Stomach (tissue), 8 donors: ENCODE measurements at regions not wholly inside any gene's neighbourhood (a gene's known extent, or its start where the extent isn't known, plus 50 kb on each side); places are given as distances from the start of the nearest gene placed in this dataset.

Source experiments
- DNase-seq, 2 donors: peaks; one replicate each; pipeline versions ENCODE4 v3.0.0 to v3.0.0-alpha.2; 2013 to 2019
- H3K27ac ChIP-seq, 5 donors: fragments of 200-600 bp in 4 of 5; sonication (generic) in 4 of 5; one replicate each; pipeline ENCODE4 v1.5.1; 2013 to 2019; ENCODE audit warnings: mild to moderate bottlenecking in 1 of 5, moderate library complexity in 1 of 5
- H3K27me3 ChIP-seq, 3 donors: fragments of 200-600 bp; sonication (generic); one replicate each; pipeline ENCODE4 v1.5.1; 2017 to 2019; ENCODE audit warnings: mixed run types in 1 of 3
- H3K36me3 ChIP-seq, 4 donors: fragments of 200-600 bp; sonication (generic); 1 replicate in 3 of 4; 2 replicates in 1 of 4; pipeline ENCODE4 v1.5.1; 2016 to 2019
- H3K4me1 ChIP-seq, 4 donors: fragments of 200-600 bp; sonication (generic); one replicate each; pipeline ENCODE4 v1.5.1; 2016 to 2019
- H3K4me3 ChIP-seq, 4 donors: fragments of 200-600 bp; sonication (generic) in 3 of 4; one replicate each; pipeline ENCODE4 v1.5.1; 2016 to 2019; ENCODE audit warnings: mild to moderate bottlenecking in 1 of 4
- H3K9me3 ChIP-seq, 4 donors: fragments of 200-600 bp; sonication (generic); one replicate each; pipeline ENCODE4 v1.5.1; 2016 to 2019
- CTCF ChIP-seq, 7 experiments: fragments of 450-650 bp in 4 of 7; fragments of 200-600 bp in 3 of 7; sonication (generic) in 3 of 7; IDR thresholded peaks; one replicate each; pipeline ENCODE4 v1.5.1; 2016 to 2019; ENCODE audit warnings: antibody characterized with exemption in 7 of 7, control low read depth in 2 of 7, mild to moderate bottlenecking in 1 of 7
- EP300 ChIP-seq: sonication (generic); formaldehyde crosslinking; IDR thresholded peaks from one replicate; pipeline ENCODE4 v1.6.1; 2017; ENCODE audit warnings: antibody characterized with exemption
- POLR2A ChIP-seq, 4 donors: fragments of 450-650 bp; IDR thresholded peaks; one replicate each; pipeline ENCODE4 v1.6.1; 2016; ENCODE audit warnings: antibody characterized with exemption in 4 of 4, control low read depth in 2 of 4, mild to moderate bottlenecking in 1 of 4, moderate library complexity in 1 of 4
- POLR2AphosphoS5 ChIP-seq, 3 donors: sonication (generic); formaldehyde crosslinking; IDR thresholded peaks; one replicate each; pipeline ENCODE4 v1.6.1; 2016; ENCODE audit warnings: antibody characterized with exemption in 3 of 3
- WGBS, 5 donors: extraction: QIAGEN DNeasy Blood & Tissue Kit in 3 of 5; methylation state at CpG; one replicate each; pipeline versions ENCODE4 v1.1.5 to v1.1.7; 2013 to 2018; 5-methylcytosine and 5-hydroxymethylcytosine counted together
- intact Hi-C: fragments of 100-400 bp; cut with DNase I; formaldehyde crosslinking; loops from one replicate; pipeline ENCODE4 v1.15.1; 2023; ENCODE audit warnings: low total_unique reads
- donor health status: healthy with polysubstance abuse.
- donor health status: Bipolar disorder and iron deficiency.
- donor health status: healthy.

DNA sequence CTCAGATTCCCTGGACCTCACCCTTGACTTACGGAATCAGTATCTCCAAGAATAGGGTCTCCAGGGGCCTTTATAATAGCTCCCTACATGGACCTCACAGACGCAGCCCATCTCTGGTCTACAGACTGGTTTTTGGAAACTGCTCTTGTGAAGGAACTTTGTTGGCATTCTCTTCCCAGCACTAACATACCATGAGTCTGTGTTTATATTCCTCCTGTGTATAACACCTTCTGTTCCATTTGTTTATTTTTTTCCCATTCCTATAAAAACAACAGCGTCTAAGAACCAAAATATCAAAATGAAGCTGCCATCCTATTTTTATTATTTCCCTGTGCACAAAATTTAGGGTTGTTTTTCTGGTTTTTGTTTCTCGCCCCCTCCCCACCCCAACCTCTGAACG, 131.1 kb downstream of the NEDD1 start:
- DNase-seq: no peak
- H3K27ac ChIP-seq: no peak overlapping the region
- no peaks in the 10 kb centered on the region for H3K4me1 ChIP-seq
- 56 to 66% (median 58%) methylated on average over 5 of the region's 5 CpGs for WGBS, 5 donors
- no peaks in the 10 kb centered on the region for H3K36me3 ChIP-seq
- no peak overlapping the region for H3K4me3 ChIP-seq
- no peaks in the 10 kb centered on the region for H3K27me3 ChIP-seq
- intact Hi-C loops: no loop called here
- TF ChIP-seq CTCF (IDR thresholded peaks at IDR 0.05): no peak
- TF ChIP-seq POLR2A (IDR thresholded peaks at IDR 0.05): no peak
- no peak for TF ChIP-seq EP300
- TF ChIP-seq POLR2AphosphoS5 (IDR thresholded peaks at IDR 0.05): no peak
- H3K9me3 ChIP-seq: peaks cover 0 to 4% (median 0%) of the 10 kb centered on the region in 4 donors

DNA sequence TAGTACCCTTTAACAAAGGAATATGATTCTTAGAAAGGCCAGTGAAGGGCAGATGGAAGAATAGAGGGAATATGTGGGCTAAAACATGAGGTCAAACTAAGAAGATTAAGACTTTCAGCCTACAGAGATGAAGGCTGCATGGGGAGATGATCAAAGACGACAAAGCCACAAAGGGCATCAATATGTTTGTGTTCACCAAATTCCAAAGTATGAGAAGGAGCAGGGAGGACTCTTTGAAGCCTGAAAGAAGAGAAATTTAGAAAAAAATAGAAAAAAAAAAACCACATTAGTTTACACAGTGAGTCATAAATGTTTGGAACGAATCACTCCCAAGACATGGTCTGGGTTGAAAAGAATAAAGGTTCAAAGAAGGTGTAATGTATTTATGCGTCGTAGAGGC, 131.8 kb downstream of the NEDD1 start:
- H3K9me3 ChIP-seq: peaks cover 0 to 4% (median 0%) of the 10 kb centered on the region in 4 donors

DNA sequence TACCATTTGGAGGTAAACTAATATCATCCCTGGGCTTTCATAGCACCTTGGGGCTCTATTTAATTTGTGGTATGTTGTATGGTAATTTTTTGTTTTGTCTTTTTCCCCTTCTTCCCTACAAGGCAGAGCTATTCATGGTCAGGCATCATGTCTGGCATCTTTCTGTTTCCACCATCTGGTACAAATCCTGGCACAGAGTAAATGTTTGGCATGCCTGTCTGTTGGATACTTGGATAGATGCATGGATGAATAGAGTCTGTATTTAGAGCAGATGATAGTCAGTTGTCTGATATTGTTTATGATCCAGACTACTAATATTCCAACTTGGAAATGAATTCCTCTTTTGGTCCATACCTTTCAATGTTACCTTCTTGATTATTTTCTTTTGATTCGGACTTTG, 139.8 kb downstream of the NEDD1 start:
- Histone ChIP-seq H3K36me3 (no peaks in the 10 kb centered on the region), H3K27ac (no peak overlapping the region), H3K27me3 (no peaks in the 10 kb centered on the region), H3K4me3 (no peak overlapping the region), H3K9me3 (no peaks in the 10 kb centered on the region), H3K4me1 (no peaks in the 10 kb centered on the region)
- no peak for DNase-seq
- no peak for TF ChIP-seq POLR2A (IDR thresholded peaks at IDR 0.05)
- no peak for TF ChIP-seq EP300
- TF ChIP-seq CTCF (IDR thresholded peaks at IDR 0.05): no peak
- TF ChIP-seq POLR2AphosphoS5 (IDR thresholded peaks at IDR 0.05): no peak
- intact Hi-C loops: no loop called here
- 86 to 97% (median 92%) methylated on average over 1 of the region's 1 CpG for WGBS, 5 donors

More for the DNA sequence above, 131.8 kb downstream of the NEDD1 start:
- intact Hi-C loops: no loop called here
- no peak overlapping the region for H3K4me3 ChIP-seq
- H3K27me3 ChIP-seq: no peaks in the 10 kb centered on the region
- no peak for DNase-seq
- no peak overlapping the region for H3K27ac ChIP-seq
- TF ChIP-seq EP300: no peak
- TF ChIP-seq POLR2AphosphoS5 (IDR thresholded peaks at IDR 0.05): no peak
- no peak for TF ChIP-seq CTCF (IDR thresholded peaks at IDR 0.05)
- TF ChIP-seq POLR2A (IDR thresholded peaks at IDR 0.05): no peak
- WGBS, 5 donors: 30 to 46% (median 41%) methylated on average over 4 of the region's 4 CpGs
- no peaks in the 10 kb centered on the region for H3K4me1 ChIP-seq
- H3K36me3 ChIP-seq: no peaks in the 10 kb centered on the region

GRCh38 chr12:97047361-97047760, 140.3 kb downstream of the NEDD1 start:
- H3K4me1 ChIP-seq: no peaks in the 10 kb centered on the region
- TF ChIP-seq POLR2AphosphoS5 (IDR thresholded peaks at IDR 0.05) (no peak), EP300 (no peak), POLR2A (IDR thresholded peaks at IDR 0.05) (no peak), CTCF (IDR thresholded peaks at IDR 0.05) (no peak)
- H3K27ac ChIP-seq: no peak overlapping the region
- intact Hi-C loops: no loop called here
- H3K9me3 ChIP-seq: no peaks in the 10 kb centered on the region
- no peak overlapping the region for H3K4me3 ChIP-seq
- no peaks in the 10 kb centered on the region for H3K27me3 ChIP-seq
- no peak for DNase-seq
- H3K36me3 ChIP-seq: no peaks in the 10 kb centered on the region
